Keratinocyte (primary cell): ENCODE measurements at regions not wholly inside any gene's neighbourhood (a gene's known extent, or its start where the extent isn't known, plus 50 kb on each side); places are given as distances from the start of the nearest gene placed in this dataset.

ENCODE experiments used
- DNase-seq: peaks from one replicate; pipeline ENCODE4 v3.0.0-alpha.2; 2011; ENCODE audit warnings: low read depth, missing footprints, low spot score
- FAIRE-seq: peaks from 2 replicates; lab custom pipeline; 2011; peaks lifted over from hg19 to GRCh38; lab: Jason Lieb, UNC
- H2AFZ ChIP-seq: 2 replicates; pipeline ENCODE4 v1.6.0; 2012; ENCODE audit warnings: low read length, control low read depth, inconsistent platforms; ENCODE audit not compliant: control insufficient read depth
- H3K27ac ChIP-seq: 2 replicates; pipeline ENCODE4 v1.5.1; 2011; ENCODE audit warnings: low read length; ENCODE audit not compliant: control insufficient read depth, insufficient read depth
- H3K27me3 ChIP-seq: 3 replicates; pipeline ENCODE4 v1.6.0; 2011; ENCODE audit warnings: low read length; ENCODE audit not compliant: control insufficient read depth, insufficient read depth; ENCODE audit errors: extremely low read depth
- H3K36me3 ChIP-seq, 2 experiments: 2 replicates in 1 of 2; 3 replicates in 1 of 2; pipeline ENCODE4 v1.5.1; 2011; ENCODE audit warnings: low read length in 2 of 2, mild to moderate bottlenecking in 1 of 2; ENCODE audit not compliant: control insufficient read depth in 2 of 2, insufficient read depth in 2 of 2; ENCODE audit errors: extremely low read depth in 1 of 2
- H3K4me1 ChIP-seq: 3 replicates; pipeline ENCODE4 v1.5.1; 2011; ENCODE audit warnings: low read length; ENCODE audit not compliant: control insufficient read depth, insufficient read depth; ENCODE audit errors: extremely low read depth
- H3K4me2 ChIP-seq: 3 replicates; pipeline ENCODE4 v1.6.0; 2011; ENCODE audit warnings: low read depth, low read length; ENCODE audit not compliant: control insufficient read depth, insufficient read depth; ENCODE audit errors: extremely low read depth
- H3K4me3 ChIP-seq, 3 experiments: fragments of 200-600 bp in 1 of 3; sonication (generic) in 1 of 3; 2 replicates in 2 of 3; 3 replicates in 1 of 3; pipeline ENCODE4 v1.5.1; 2011 to 2016; ENCODE audit warnings: low read length in 3 of 3, mild to moderate bottlenecking in 3 of 3, control low read depth in 2 of 3, inconsistent platforms in 1 of 3, low read depth in 1 of 3, mixed read lengths in 1 of 3, mixed run types in 1 of 3, moderate library complexity in 1 of 3; ENCODE audit not compliant: control insufficient read depth in 2 of 3, insufficient read depth in 2 of 3; ENCODE audit errors: extremely low read depth in 1 of 3
- H3K79me2 ChIP-seq: 2 replicates; pipeline ENCODE4 v1.6.0; 2012; ENCODE audit warnings: low read length; ENCODE audit not compliant: control insufficient read depth, insufficient read depth
- H3K9ac ChIP-seq: 3 replicates; pipeline ENCODE4 v1.6.0; 2011; ENCODE audit warnings: low read length; ENCODE audit not compliant: control insufficient read depth, insufficient read depth; ENCODE audit errors: extremely low read depth
- H3K9me1 ChIP-seq: 3 replicates; pipeline ENCODE4 v1.6.0; 2011; ENCODE audit warnings: low read length; ENCODE audit not compliant: control insufficient read depth, insufficient read depth; ENCODE audit errors: extremely low read depth
- H3K9me3 ChIP-seq: 2 replicates; pipeline ENCODE4 v1.5.1; 2012; ENCODE audit warnings: low read depth, low read length; ENCODE audit not compliant: control insufficient read depth
- H4K20me1 ChIP-seq: 3 replicates; pipeline ENCODE4 v1.6.0; 2011; ENCODE audit warnings: low read length; ENCODE audit not compliant: control insufficient read depth, insufficient read depth; ENCODE audit errors: extremely low read depth
- CTCF ChIP-seq, 3 experiments: IDR thresholded peaks in 1 of 3; conservative IDR thresholded peaks in 1 of 3; optimal IDR thresholded peaks in 1 of 3; 2 replicates in 2 of 3; 3 replicates in 1 of 3; pipeline versions ENCODE3 to v1.5.1; 2011; ENCODE audit warnings: low read length in 3 of 3, mild to moderate bottlenecking in 3 of 3, moderate library complexity in 2 of 3, control low read depth in 1 of 3, inconsistent platforms in 1 of 3; ENCODE audit not compliant: insufficient read depth in 2 of 3; ENCODE audit errors: extremely low read depth in 1 of 3
- EZH2 ChIP-seq: IDR thresholded peaks from one replicate; pipeline ENCODE4 v1.6.1; 2012; ENCODE audit warnings: inconsistent platforms, mild to moderate bottlenecking, low read length, moderate library complexity
- dilution Hi-C: fragments of 300-500 bp; cut with MboI; formaldehyde crosslinking; loops from one replicate; pipeline ENCODE4 v1.7.0; 2020; ENCODE audit warnings: low sequenced_read_pairs; ENCODE audit not compliant: extremely low pct_ligation_motif_present

- H3K9me1 ChIP-seq = no peaks in the 10 kb centered on the region
- H3K4me1 ChIP-seq = peaks cover 12% of the 10 kb centered on the region
- H3K9ac ChIP-seq = no peak overlapping the region
- H3K79me2 ChIP-seq = no peaks in the 10 kb centered on the region
- DNase-seq (no peak), FAIRE-seq (no peak)
- H3K27ac ChIP-seq = no peak overlapping the region
- no peaks in the 10 kb centered on the region for H4K20me1 ChIP-seq
- no peak for TF ChIP-seq CTCF (optimal IDR thresholded peaks at IDR 0.05 in 1 of 3, IDR thresholded peaks at IDR 0.05 in 1 of 3, conservative IDR thresholded peaks at IDR 0.05 in 1 of 3; ENCODE audit: extremely low read depth in 1 of 3, insufficient read depth in 2 of 3, low read length in 3 of 3)
- no peak for TF ChIP-seq EZH2
- H3K36me3 ChIP-seq = no peaks in the 10 kb centered on the region
- dilution Hi-C loops = no loop called here
- H2AFZ ChIP-seq = no peak overlapping the region
- no peak overlapping the region for H3K4me3 ChIP-seq
- H3K9me3 ChIP-seq = no peaks in the 10 kb centered on the region
- H3K4me2 ChIP-seq = no peak overlapping the region
- H3K27me3 ChIP-seq = no peaks in the 10 kb centered on the region
These were observed 54.1 kb upstream of the SLC45A1 start for GRCh38 chr1:8263791-8264190.

GRCh38 chr1:8261398-8261762, 56.5 kb upstream of the SLC45A1 start:
- H3K9ac ChIP-seq = no peak overlapping the region
- no peaks in the 10 kb centered on the region for H3K79me2 ChIP-seq
- H3K27me3 ChIP-seq = no peaks in the 10 kb centered on the region
- H3K4me3 ChIP-seq = no peak overlapping the region
- H3K9me1 ChIP-seq = no peaks in the 10 kb centered on the region
- dilution Hi-C loops = no loop called here
- no peaks in the 10 kb centered on the region for H3K36me3 ChIP-seq
- H3K27ac ChIP-seq = no peak overlapping the region
- no peaks in the 10 kb centered on the region for H3K9me3 ChIP-seq
- DNase-seq = no peak
- no peaks in the 10 kb centered on the region for H4K20me1 ChIP-seq
- no peak for TF ChIP-seq CTCF (optimal IDR thresholded peaks at IDR 0.05 in 1 of 3, IDR thresholded peaks at IDR 0.05 in 1 of 3, conservative IDR thresholded peaks at IDR 0.05 in 1 of 3; ENCODE audit: extremely low read depth in 1 of 3, insufficient read depth in 2 of 3, low read length in 3 of 3)
- no peak for TF ChIP-seq EZH2
- no peak overlapping the region for H2AFZ ChIP-seq
- peaks cover 22% of the 10 kb centered on the region for H3K4me1 ChIP-seq
- H3K4me2 ChIP-seq = no peak overlapping the region
- no peak for FAIRE-seq
